OCI-LY7 (cell line): ENCODE measurements at regions not wholly inside any gene's neighbourhood (a gene's known extent, or its start where the extent isn't known, plus 50 kb on each side); places are given as distances from the start of the nearest gene placed in this dataset.

Experiments
- BruUV-seq: library from RNA; stranded (reverse); fragments of 400-500 nt; replicated peaks from 2 replicates; lab custom pipeline; 2021; lab: Mats Ljungman, UMichigan
- CTCF ChIA-PET: fragments of 300-600 bp; sonication (Branson Sonifier 250); formaldehyde crosslinking; loops from one replicate; lab custom pipeline; 2022; ENCODE audit warnings: antibody characterized with exemption; ENCODE audit not compliant: unreplicated experiment; lab: Charles Lee
- POLR2A ChIA-PET: fragments of 300-600 bp; sonication (Branson Sonifier 250); formaldehyde crosslinking; loops from one replicate; lab custom pipeline; 2022; ENCODE audit warnings: antibody characterized with exemption; lab: Charles Lee
- DNase-seq: peaks from one replicate; pipeline ENCODE4 v3.0.0-alpha.2; 2015; ENCODE audit warnings: low spot score
- H2AFZ ChIP-seq: fragments of 200-600 bp; sonication (generic), shearing (Covaris generic); 2 replicates; pipeline ENCODE4 v1.6.1; 2014; ENCODE audit warnings: mild to moderate bottlenecking, antibody characterized with exemption, low read length, moderate library complexity
- H3K27ac ChIP-seq: fragments of 200-600 bp; sonication (generic); 2 replicates; pipeline ENCODE4 v1.5.1; 2014; ENCODE audit warnings: mixed run types, low read depth, mild to moderate bottlenecking, moderate library complexity, low read length, inconsistent platforms; ENCODE audit not compliant: poor library complexity, severe bottlenecking
- H3K36me3 ChIP-seq: fragments of 200-600 bp; sonication (generic); 2 replicates; pipeline ENCODE4 v1.6.1; 2014; ENCODE audit warnings: mild to moderate bottlenecking, antibody characterized with exemption, low read length, moderate library complexity, mixed read lengths; ENCODE audit not compliant: insufficient read depth
- H3K4me1 ChIP-seq: fragments of 200-600 bp; sonication (generic); 2 replicates; pipeline ENCODE4 v1.5.1; 2014; ENCODE audit warnings: mild to moderate bottlenecking, low read length; ENCODE audit not compliant: insufficient read depth, poor library complexity, severe bottlenecking
- H3K4me2 ChIP-seq: fragments of 200-600 bp; sonication (generic); 2 replicates; pipeline ENCODE4 v1.6.1; 2014; ENCODE audit warnings: mild to moderate bottlenecking, low read length
- H3K4me3 ChIP-seq: fragments of 200-600 bp; sonication (generic); 2 replicates; pipeline ENCODE4 v1.5.1; 2014; ENCODE audit warnings: mild to moderate bottlenecking, low read depth, low read length; ENCODE audit not compliant: poor library complexity, severe bottlenecking
- H3K79me2 ChIP-seq: fragments of 200-600 bp; sonication (generic); 2 replicates; pipeline ENCODE4 v1.6.1; 2016; ENCODE audit warnings: low read depth, mild to moderate bottlenecking, low read length, moderate library complexity, mixed read lengths; ENCODE audit not compliant: insufficient read depth
- H3K9me2 ChIP-seq: fragments of 200-600 bp; sonication (generic); 2 replicates; pipeline ENCODE4 v1.6.1; 2016; ENCODE audit warnings: mild to moderate bottlenecking, low read length, mixed read lengths; ENCODE audit not compliant: insufficient read depth
- H3K9me3 ChIP-seq: fragments of 200-600 bp; sonication (generic); 2 replicates; pipeline ENCODE4 v1.6.1; 2014; ENCODE audit warnings: mild to moderate bottlenecking, mixed run types, low read length, mixed read lengths
- H4K20me1 ChIP-seq: fragments of 200-600 bp; sonication (generic); 2 replicates; pipeline ENCODE4 v1.6.1; 2014; ENCODE audit warnings: mild to moderate bottlenecking, antibody characterized with exemption, low read length, moderate library complexity, mixed read lengths; ENCODE audit not compliant: insufficient read depth
- EZH2phosphoT487 ChIP-seq: fragments of 200-600 bp; sonication (generic); IDR thresholded peaks from 2 replicates; pipeline ENCODE4 v1.6.1; 2018; ENCODE audit warnings: low read depth, borderline replicate concordance, mild to moderate bottlenecking, mixed run types, antibody characterized with exemption, low read length, moderate library complexity, mixed read lengths
- intact Hi-C: fragments of 100-400 bp; cut with micrococcal nuclease; formaldehyde crosslinking; loops from one replicate; pipeline ENCODE4 v1.10.0; 2022; ENCODE audit not compliant: unreplicated experiment
- TF ChIP-seq, protein P1 (sequence below): fragments of 200-600 bp; sonication (generic); conservative IDR thresholded peaks from 2 replicates; pipeline ENCODE4 v1.5.1; 2014; ENCODE audit warnings: mild to moderate bottlenecking, antibody characterized with exemption, low read length, moderate library complexity, mixed read lengths

GRCh38 chr6:117050301-117050700 lies 173.3 kb downstream of the RFX6 start:
- no peaks in the 10 kb centered on the region for H4K20me1 ChIP-seq
- H2AFZ ChIP-seq, result no peak overlapping the region
- no peaks in the 10 kb centered on the region for H3K4me1 ChIP-seq
- ChIA-PET CTCF (no interaction called here), POLR2A (no interaction called here)
- no peak overlapping the region for H3K27ac ChIP-seq
- no peak overlapping the region for H3K4me3 ChIP-seq
- H3K4me2 ChIP-seq, result no peak overlapping the region
- H3K9me2 ChIP-seq, result no peaks in the 10 kb centered on the region
- no peaks in the 10 kb centered on the region for H3K36me3 ChIP-seq
- no peaks in the 10 kb centered on the region for H3K9me3 ChIP-seq
- no TSS peak for BruUV-seq
- no peaks in the 10 kb centered on the region for H3K79me2 ChIP-seq
- TF ChIP-seq, protein P1, sequence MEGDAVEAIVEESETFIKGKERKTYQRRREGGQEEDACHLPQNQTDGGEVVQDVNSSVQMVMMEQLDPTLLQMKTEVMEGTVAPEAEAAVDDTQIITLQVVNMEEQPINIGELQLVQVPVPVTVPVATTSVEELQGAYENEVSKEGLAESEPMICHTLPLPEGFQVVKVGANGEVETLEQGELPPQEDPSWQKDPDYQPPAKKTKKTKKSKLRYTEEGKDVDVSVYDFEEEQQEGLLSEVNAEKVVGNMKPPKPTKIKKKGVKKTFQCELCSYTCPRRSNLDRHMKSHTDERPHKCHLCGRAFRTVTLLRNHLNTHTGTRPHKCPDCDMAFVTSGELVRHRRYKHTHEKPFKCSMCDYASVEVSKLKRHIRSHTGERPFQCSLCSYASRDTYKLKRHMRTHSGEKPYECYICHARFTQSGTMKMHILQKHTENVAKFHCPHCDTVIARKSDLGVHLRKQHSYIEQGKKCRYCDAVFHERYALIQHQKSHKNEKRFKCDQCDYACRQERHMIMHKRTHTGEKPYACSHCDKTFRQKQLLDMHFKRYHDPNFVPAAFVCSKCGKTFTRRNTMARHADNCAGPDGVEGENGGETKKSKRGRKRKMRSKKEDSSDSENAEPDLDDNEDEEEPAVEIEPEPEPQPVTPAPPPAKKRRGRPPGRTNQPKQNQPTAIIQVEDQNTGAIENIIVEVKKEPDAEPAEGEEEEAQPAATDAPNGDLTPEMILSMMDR, result no peak
- TF ChIP-seq EZH2phosphoT487, result no peak
- intact Hi-C loops, result no loop called here
- DNase-seq, result no peak

GRCh38 chr6:117072134-117072533 lies 193.2 kb upstream of the VGLL2 start:
- CTCF ChIA-PET, result no interaction called here
- Histone ChIP-seq H3K4me1 (no peaks in the 10 kb centered on the region), H4K20me1 (no peaks in the 10 kb centered on the region), H2AFZ (no peak overlapping the region), H3K79me2 (no peaks in the 10 kb centered on the region), H3K4me2 (no peak overlapping the region), H3K9me2 (no peaks in the 10 kb centered on the region), H3K4me3 (no peak overlapping the region), H3K27ac (no peak overlapping the region), H3K9me3 (no peaks in the 10 kb centered on the region), H3K36me3 (no peaks in the 10 kb centered on the region)
- intact Hi-C loops, result no loop called here
- BruUV-seq, result no TSS peak
- no peak for DNase-seq
- POLR2A ChIA-PET, result no interaction called here
- TF ChIP-seq, protein P1, result no peak
- no peak for TF ChIP-seq EZH2phosphoT487

DNA sequence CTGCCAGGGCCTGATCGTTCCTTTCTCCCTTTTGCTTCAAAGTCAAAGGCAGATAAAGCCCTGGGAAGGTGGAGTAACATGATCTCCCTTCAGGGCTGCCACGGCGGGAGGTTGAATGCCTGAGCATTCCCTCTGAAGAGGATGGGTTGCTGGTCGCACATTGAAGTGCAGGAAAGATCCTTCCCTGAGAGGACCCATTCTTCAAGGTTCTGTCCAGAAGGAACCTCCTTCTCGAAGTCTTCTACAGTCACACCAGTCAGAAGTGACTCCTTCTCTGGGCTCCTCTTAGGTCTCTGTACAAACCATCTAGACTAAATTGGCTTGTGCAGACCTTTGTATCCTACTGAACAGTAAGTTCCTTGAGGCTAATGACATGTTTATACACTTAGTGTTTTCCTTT lies 192.6 kb upstream of the VGLL2 start:
- H4K20me1 ChIP-seq, result no peaks in the 10 kb centered on the region
- no peak overlapping the region for H3K4me2 ChIP-seq
- POLR2A ChIA-PET, result no interaction called here
- no peaks in the 10 kb centered on the region for H3K9me3 ChIP-seq
- intact Hi-C loops, result no loop called here
- no peak for DNase-seq
- TF ChIP-seq EZH2phosphoT487, result no peak
- TF ChIP-seq, protein P1, result no peak
- no peaks in the 10 kb centered on the region for H3K4me1 ChIP-seq
- H3K79me2 ChIP-seq, result no peaks in the 10 kb centered on the region
- no peaks in the 10 kb centered on the region for H3K9me2 ChIP-seq
- no peaks in the 10 kb centered on the region for H3K36me3 ChIP-seq
- H3K27ac ChIP-seq, result no peak overlapping the region
- no peak overlapping the region for H2AFZ ChIP-seq
- BruUV-seq, result no TSS peak
- CTCF ChIA-PET, result no interaction called here
- H3K4me3 ChIP-seq, result no peak overlapping the region
